ENCODE measurements at regions not wholly inside any gene's neighbourhood (a gene's known extent, or its start where the extent isn't known, plus 50 kb on each side); places are given as distances from the start of the nearest gene placed in this dataset.

- H3K79me2 ChIP-seq (ENCODE audit: insufficient read depth, low read length), result no peaks in the 10 kb centered on the region
These were observed 253.3 kb downstream of the SOX9 start for GRCh38 chr17:72373910-72374741.

GRCh38 chr17:72376526-72377345 lies 255.9 kb downstream of the SOX9 start:
- H3K9me2 ChIP-seq (replicated peaks; ENCODE audit: low read depth, low read length), result no peaks in the 10 kb centered on the region
- no peak overlapping the region for H3K4me2 ChIP-seq (ENCODE audit: low read depth, low read length, poor library complexity, severe bottlenecking)
- H3K27me3 ChIP-seq (ENCODE audit: insufficient read depth, low read length, poor library complexity, severe bottlenecking), result no peaks in the 10 kb centered on the region
- H3K4me1 ChIP-seq (ENCODE audit: insufficient read depth, low read length, poor library complexity, severe bottlenecking), result no peaks in the 10 kb centered on the region
- H3F3A ChIP-seq (ENCODE audit: low read depth), result no peaks in the 10 kb centered on the region
- peaks cover 3% of the 10 kb centered on the region; the same call in 1 of the 2 replicates for H3K9me3 ChIP-seq (ENCODE audit: insufficient read depth, low read depth, low read length)
- H3K9ac ChIP-seq (ENCODE audit: low read depth, low read length, poor library complexity, severe bottlenecking), result no peak overlapping the region
- no peaks in the 10 kb centered on the region for H3K36me3 ChIP-seq (ENCODE audit: insufficient read depth, low read length)
- H2AFZ ChIP-seq (ENCODE audit: low read length), result no peak overlapping the region
- H3K4me3 ChIP-seq (ENCODE audit: low read length, poor library complexity, severe bottlenecking), result no peak overlapping the region
- TF ChIP-seq CTCF (conservative IDR thresholded peaks at IDR 0.05; ENCODE audit: low read length), result no peak
- no peak for TF ChIP-seq EZH2phosphoT487 (IDR thresholded peaks at IDR 0.05; ENCODE audit: borderline replicate concordance)
- H3K79me2 ChIP-seq (ENCODE audit: insufficient read depth, low read length), result no peaks in the 10 kb centered on the region
- H4K20me1 ChIP-seq (ENCODE audit: insufficient read depth, low read length, poor library complexity, severe bottlenecking), result no peaks in the 10 kb centered on the region

More at GRCh38 chr17:72373910-72374741, 253.3 kb downstream of the SOX9 start:
- no peaks in the 10 kb centered on the region for H3K4me1 ChIP-seq (ENCODE audit: insufficient read depth, low read length, poor library complexity, severe bottlenecking)
- no peaks in the 10 kb centered on the region; the same call in 1 of the 2 replicates for H3K9me3 ChIP-seq (ENCODE audit: insufficient read depth, low read depth, low read length)
- H3K36me3 ChIP-seq (ENCODE audit: insufficient read depth, low read length), result no peaks in the 10 kb centered on the region
- H4K20me1 ChIP-seq (ENCODE audit: insufficient read depth, low read length, poor library complexity, severe bottlenecking), result no peaks in the 10 kb centered on the region
- no peaks in the 10 kb centered on the region for H3K9me2 ChIP-seq (replicated peaks; ENCODE audit: low read depth, low read length)
- no peaks in the 10 kb centered on the region for H3F3A ChIP-seq (ENCODE audit: low read depth)
- H3K4me2 ChIP-seq (ENCODE audit: low read depth, low read length, poor library complexity, severe bottlenecking), result no peak overlapping the region
- H3K9ac ChIP-seq (ENCODE audit: low read depth, low read length, poor library complexity, severe bottlenecking), result no peak overlapping the region
- TF ChIP-seq EZH2phosphoT487 (IDR thresholded peaks at IDR 0.05; ENCODE audit: borderline replicate concordance) (no peak), CTCF (conservative IDR thresholded peaks at IDR 0.05; ENCODE audit: low read length) (no peak)
- no peak overlapping the region for H3K4me3 ChIP-seq (ENCODE audit: low read length, poor library complexity, severe bottlenecking)
- no peak overlapping the region for H2AFZ ChIP-seq (ENCODE audit: low read length)
- H3K27me3 ChIP-seq (ENCODE audit: insufficient read depth, low read length, poor library complexity, severe bottlenecking), result no peaks in the 10 kb centered on the region

DNA sequence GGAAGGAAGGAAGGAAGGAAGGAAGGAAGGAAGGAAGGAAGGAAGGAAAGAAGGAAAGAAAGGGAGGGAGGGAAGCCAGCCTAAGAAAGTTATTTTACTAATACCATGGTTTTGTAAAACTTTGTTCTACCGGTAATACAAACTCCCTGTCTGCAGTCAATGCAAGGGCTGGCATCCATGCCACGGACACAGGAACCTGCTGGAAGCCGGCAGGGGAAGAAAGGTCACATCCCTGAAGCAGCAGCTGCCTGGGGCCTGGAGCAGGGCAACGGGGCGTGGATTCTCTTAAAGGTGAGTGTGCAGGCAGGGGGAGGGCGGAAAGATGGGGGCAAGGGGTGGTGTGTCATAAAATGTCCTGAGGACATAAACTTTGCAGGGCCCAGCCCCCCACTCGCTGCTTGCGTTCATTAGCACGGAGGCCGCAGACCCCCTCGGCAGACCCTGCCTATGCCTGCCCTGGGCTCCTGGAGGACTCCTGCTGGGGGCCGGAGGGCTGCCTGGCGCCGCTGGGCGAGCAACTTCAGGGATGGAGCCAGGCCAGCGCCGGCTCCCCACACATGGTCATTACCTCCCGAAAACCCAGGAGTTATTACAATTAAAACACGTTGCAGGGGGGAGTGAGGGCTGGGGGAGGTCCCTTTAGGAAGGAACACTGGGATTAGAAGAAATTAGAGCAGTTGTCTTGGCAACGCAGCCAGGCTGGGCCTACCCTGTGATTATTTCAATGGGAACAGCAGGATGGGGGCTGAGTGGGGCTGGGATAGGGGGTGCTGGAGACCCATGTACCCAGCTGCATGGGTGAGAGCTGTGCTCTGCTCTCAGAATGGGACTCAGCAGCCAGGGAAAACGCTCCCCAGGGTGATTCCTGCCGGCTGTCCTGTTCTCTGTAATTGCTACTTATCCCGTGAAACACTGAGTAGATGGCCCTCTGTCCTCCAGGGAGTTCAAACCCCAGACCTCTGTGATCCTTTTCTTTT lies 257.9 kb downstream of the SOX9 start:
- H3K4me3 ChIP-seq (ENCODE audit: low read length, poor library complexity, severe bottlenecking), result no peak overlapping the region
- H3K36me3 ChIP-seq (ENCODE audit: insufficient read depth, low read length), result no peaks in the 10 kb centered on the region
- H3F3A ChIP-seq (ENCODE audit: low read depth), result no peaks in the 10 kb centered on the region
- no peak overlapping the region for H2AFZ ChIP-seq (ENCODE audit: low read length)
- H3K4me2 ChIP-seq (ENCODE audit: low read depth, low read length, poor library complexity, severe bottlenecking), result no peak overlapping the region
- no peaks in the 10 kb centered on the region for H3K9me2 ChIP-seq (replicated peaks; ENCODE audit: low read depth, low read length)
- TF ChIP-seq CTCF (conservative IDR thresholded peaks at IDR 0.05; ENCODE audit: low read length) (no peak), EZH2phosphoT487 (IDR thresholded peaks at IDR 0.05; ENCODE audit: borderline replicate concordance) (no peak)
- no peaks in the 10 kb centered on the region for H3K4me1 ChIP-seq (ENCODE audit: insufficient read depth, low read length, poor library complexity, severe bottlenecking)
- no peaks in the 10 kb centered on the region for H3K79me2 ChIP-seq (ENCODE audit: insufficient read depth, low read length)
- no peaks in the 10 kb centered on the region for H4K20me1 ChIP-seq (ENCODE audit: insufficient read depth, low read length, poor library complexity, severe bottlenecking)
- H3K9me3 ChIP-seq (ENCODE audit: insufficient read depth, low read depth, low read length), result peaks cover 3% of the 10 kb centered on the region; the same call in 1 of the 2 replicates
- no peak overlapping the region for H3K9ac ChIP-seq (ENCODE audit: low read depth, low read length, poor library complexity, severe bottlenecking)
- H3K27me3 ChIP-seq (ENCODE audit: insufficient read depth, low read length, poor library complexity, severe bottlenecking), result no peaks in the 10 kb centered on the region

Measured in Loucy (cell line).